ENCODE measurements at regions not wholly inside any gene's neighbourhood (a gene's known extent, or its start where the extent isn't known, plus 50 kb on each side); places are given as distances from the start of the nearest gene placed in this dataset.

- TF ChIP-seq CTCF (IDR thresholded peaks at IDR 0.05; ENCODE audit: insufficient read depth, low read length, poor library complexity, severe bottlenecking): no peak
- no peak for TF ChIP-seq EZH2phosphoT487 (conservative IDR thresholded peaks at IDR 0.05; ENCODE audit: low read length)
Observed at GRCh38 chr20:53683506-53683905, 89.9 kb upstream of the ZNF217 start.

All from SU-DHL-6 (cell line).